Testis (tissue), 2 donors: ENCODE measurements at regions not wholly inside any gene's neighbourhood (a gene's known extent, or its start where the extent isn't known, plus 50 kb on each side); places are given as distances from the start of the nearest gene placed in this dataset.

Experiments used
- DNase-seq: peaks from one replicate; pipeline ENCODE4 v3.0.0-alpha.2; 2019
- H3K27ac ChIP-seq, 2 donors: fragments of 200-600 bp; sonication (generic); one replicate each; pipeline ENCODE4 v1.5.1; 2019
- H3K27me3 ChIP-seq: fragments of 200-600 bp; sonication (generic); one replicate; pipeline ENCODE4 v1.5.1; 2019
- H3K36me3 ChIP-seq: fragments of 200-600 bp; sonication (generic); one replicate; pipeline ENCODE4 v1.5.1; 2017; ENCODE audit warnings: low read depth; ENCODE audit errors: missing control alignments
- H3K4me1 ChIP-seq: fragments of 200-600 bp; sonication (generic); one replicate; pipeline ENCODE4 v1.5.1; 2019
- H3K4me3 ChIP-seq, 2 donors: fragments of 200-600 bp; sonication (generic); one replicate each; pipeline ENCODE4 v1.5.1; 2017 to 2019
- H3K9me3 ChIP-seq: fragments of 200-600 bp; sonication (generic); one replicate; pipeline ENCODE4 v1.5.1; 2017
- POLR2A ChIP-seq: fragments of 450-650 bp; IDR thresholded peaks from one replicate; pipeline ENCODE4 v1.6.1; 2017; ENCODE audit warnings: antibody characterized with exemption, mild to moderate bottlenecking, moderate library complexity
- WGBS, 2 donors: methylation state at CpG; one replicate each; pipeline ENCODE4 v1.1.5; 2018; 5-methylcytosine and 5-hydroxymethylcytosine counted together
- intact Hi-C: fragments of 100-400 bp; cut with DNase I; formaldehyde crosslinking; loops from one replicate; pipeline ENCODE4 v1.15.1; 2023; ENCODE audit warnings: low total_unique reads
- TF ChIP-seq, protein P1 (sequence below), 3 experiments: fragments of 450-650 bp in 2 of 3; fragments of 200-600 bp in 1 of 3; sonication (generic) in 1 of 3; IDR thresholded peaks; one replicate each; pipeline ENCODE4 v1.5.1; 2016 to 2019; ENCODE audit warnings: antibody characterized with exemption in 3 of 3, mild to moderate bottlenecking in 2 of 3, moderate library complexity in 1 of 3

GRCh38 chr20:17100506-17100905 is 126.3 kb upstream of the PCSK2 start:
- DNase-seq: no peak
- no peak for TF ChIP-seq POLR2A
- TF ChIP-seq, protein P1, sequence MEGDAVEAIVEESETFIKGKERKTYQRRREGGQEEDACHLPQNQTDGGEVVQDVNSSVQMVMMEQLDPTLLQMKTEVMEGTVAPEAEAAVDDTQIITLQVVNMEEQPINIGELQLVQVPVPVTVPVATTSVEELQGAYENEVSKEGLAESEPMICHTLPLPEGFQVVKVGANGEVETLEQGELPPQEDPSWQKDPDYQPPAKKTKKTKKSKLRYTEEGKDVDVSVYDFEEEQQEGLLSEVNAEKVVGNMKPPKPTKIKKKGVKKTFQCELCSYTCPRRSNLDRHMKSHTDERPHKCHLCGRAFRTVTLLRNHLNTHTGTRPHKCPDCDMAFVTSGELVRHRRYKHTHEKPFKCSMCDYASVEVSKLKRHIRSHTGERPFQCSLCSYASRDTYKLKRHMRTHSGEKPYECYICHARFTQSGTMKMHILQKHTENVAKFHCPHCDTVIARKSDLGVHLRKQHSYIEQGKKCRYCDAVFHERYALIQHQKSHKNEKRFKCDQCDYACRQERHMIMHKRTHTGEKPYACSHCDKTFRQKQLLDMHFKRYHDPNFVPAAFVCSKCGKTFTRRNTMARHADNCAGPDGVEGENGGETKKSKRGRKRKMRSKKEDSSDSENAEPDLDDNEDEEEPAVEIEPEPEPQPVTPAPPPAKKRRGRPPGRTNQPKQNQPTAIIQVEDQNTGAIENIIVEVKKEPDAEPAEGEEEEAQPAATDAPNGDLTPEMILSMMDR (IDR thresholded peaks at IDR 0.05): no peak
- no peaks in the 10 kb centered on the region for H3K27me3 ChIP-seq

GRCh38 chr20:17107127-17107526 is 119.7 kb upstream of the PCSK2 start:
- intact Hi-C loops: no loop called here
- WGBS, 2 donors: 86 to 89% methylated on average over 6 of the region's 6 CpGs
- no peak overlapping the region for H3K27ac ChIP-seq

More at GRCh38 chr20:17100506-17100905, 126.3 kb upstream of the PCSK2 start:
- H3K9me3 ChIP-seq: no peaks in the 10 kb centered on the region
- H3K27ac ChIP-seq: no peak overlapping the region
- H3K4me3 ChIP-seq: no peak overlapping the region
- WGBS, 2 donors: 74 to 81% methylated on average over 1 of the region's 1 CpG
- no peaks in the 10 kb centered on the region for H3K36me3 ChIP-seq
- no peaks in the 10 kb centered on the region for H3K4me1 ChIP-seq
- intact Hi-C loops: no loop called here

DNA sequence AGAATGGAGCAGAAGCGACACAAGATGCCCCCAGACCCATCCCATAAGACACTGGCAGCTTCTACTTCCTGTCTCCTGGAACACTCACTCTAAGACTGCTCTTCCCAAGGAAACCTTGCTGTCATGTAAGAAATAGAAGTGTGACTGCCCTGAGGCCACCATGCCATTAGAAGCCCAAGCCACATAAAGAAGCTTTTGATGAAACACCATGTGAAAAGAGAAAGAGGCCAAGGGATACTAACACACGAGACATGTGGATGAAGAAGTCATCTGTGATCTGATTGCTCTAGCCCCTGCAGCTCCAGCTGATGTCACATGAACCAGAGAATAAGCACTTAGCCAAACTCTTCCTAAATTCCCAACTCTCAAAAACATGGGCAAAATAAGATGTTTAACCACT is 117.9 kb upstream of the PCSK2 start:
- intact Hi-C loops: no loop called here
- Histone ChIP-seq H3K27me3 (no peaks in the 10 kb centered on the region), H3K4me1 (no peaks in the 10 kb centered on the region), H3K9me3 (no peaks in the 10 kb centered on the region), H3K27ac (no peak overlapping the region), H3K36me3 (no peaks in the 10 kb centered on the region), H3K4me3 (no peak overlapping the region)
- WGBS, 2 donors: 67 to 92% methylated on average over 2 of the region's 2 CpGs
- DNase-seq: no peak
- TF ChIP-seq, protein P1 (IDR thresholded peaks at IDR 0.05): no peak
- no peak for TF ChIP-seq POLR2A

More at GRCh38 chr20:17107127-17107526, 119.7 kb upstream of the PCSK2 start:
- no peak for TF ChIP-seq POLR2A
- TF ChIP-seq, protein P1 (IDR thresholded peaks at IDR 0.05): no peak
- no peak overlapping the region for H3K4me3 ChIP-seq
- H3K4me1 ChIP-seq: no peaks in the 10 kb centered on the region
- H3K9me3 ChIP-seq: no peaks in the 10 kb centered on the region
- H3K36me3 ChIP-seq: no peaks in the 10 kb centered on the region
- no peaks in the 10 kb centered on the region for H3K27me3 ChIP-seq
- DNase-seq: no peak

DNA sequence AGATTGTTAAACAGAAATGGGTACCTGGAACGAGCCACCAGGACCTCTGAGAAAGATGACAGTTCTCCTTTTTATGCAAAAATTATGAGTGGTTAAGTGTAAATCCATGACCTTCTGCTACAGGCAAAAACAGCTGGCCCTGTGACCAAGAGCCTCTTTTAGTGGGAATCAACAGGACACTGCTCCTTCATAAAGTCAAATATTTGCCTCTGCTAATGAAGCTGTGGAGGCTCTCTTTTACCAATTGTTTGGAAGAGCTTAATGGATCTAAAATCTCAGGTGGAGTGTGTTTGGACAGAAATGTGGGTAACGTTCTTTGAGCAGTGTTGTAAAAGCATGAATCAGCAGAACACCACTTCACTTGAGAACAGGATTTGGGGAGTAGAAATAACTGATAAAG is 117.5 kb upstream of the PCSK2 start:
- DNase-seq: no peak
- no peaks in the 10 kb centered on the region for H3K27me3 ChIP-seq
- no peak for TF ChIP-seq POLR2A
- TF ChIP-seq, protein P1 (IDR thresholded peaks at IDR 0.05): no peak
- no peak overlapping the region for H3K4me3 ChIP-seq
- intact Hi-C loops: no loop called here
- no peak overlapping the region for H3K27ac ChIP-seq
- no peaks in the 10 kb centered on the region for H3K4me1 ChIP-seq
- 55 to 65% methylated on average over 2 of the region's 2 CpGs for WGBS, 2 donors
- H3K9me3 ChIP-seq: no peaks in the 10 kb centered on the region
- H3K36me3 ChIP-seq: no peaks in the 10 kb centered on the region

DNA sequence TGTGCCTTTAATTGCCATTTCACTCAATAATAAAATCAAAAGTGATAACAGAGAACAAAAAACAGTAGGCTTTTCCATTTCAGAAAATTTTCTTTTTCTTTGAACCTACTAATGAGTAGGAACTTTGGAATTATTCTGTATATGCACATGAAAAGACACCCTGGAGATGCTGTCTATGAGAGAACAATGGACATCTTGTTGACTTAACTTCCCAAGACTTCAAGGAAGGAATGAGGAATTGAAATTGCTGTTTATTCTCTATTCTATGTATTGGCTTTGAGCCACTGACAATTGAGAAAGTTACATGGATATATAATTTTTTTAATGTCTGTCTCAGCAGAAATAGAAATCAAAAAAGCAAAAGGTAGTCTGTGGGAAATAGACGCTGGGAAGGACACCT is 98.6 kb upstream of the PCSK2 start:
- no peak for DNase-seq
- no peak overlapping the region for H3K4me3 ChIP-seq
- H3K4me1 ChIP-seq: no peaks in the 10 kb centered on the region
- no peaks in the 10 kb centered on the region for H3K36me3 ChIP-seq
- no peak for TF ChIP-seq POLR2A
- TF ChIP-seq, protein P1 (IDR thresholded peaks at IDR 0.05): no peak
- H3K9me3 ChIP-seq: no peaks in the 10 kb centered on the region
- H3K27ac ChIP-seq: no peak overlapping the region
- H3K27me3 ChIP-seq: no peaks in the 10 kb centered on the region
- 85 to 97% methylated on average over 1 of the region's 1 CpG for WGBS, 2 donors
- intact Hi-C loops: no loop called here
